ENCODE measurements at regions not wholly inside any gene's neighbourhood (a gene's known extent, or its start where the extent isn't known, plus 50 kb on each side); places are given as distances from the start of the nearest gene placed in this dataset.

DNA sequence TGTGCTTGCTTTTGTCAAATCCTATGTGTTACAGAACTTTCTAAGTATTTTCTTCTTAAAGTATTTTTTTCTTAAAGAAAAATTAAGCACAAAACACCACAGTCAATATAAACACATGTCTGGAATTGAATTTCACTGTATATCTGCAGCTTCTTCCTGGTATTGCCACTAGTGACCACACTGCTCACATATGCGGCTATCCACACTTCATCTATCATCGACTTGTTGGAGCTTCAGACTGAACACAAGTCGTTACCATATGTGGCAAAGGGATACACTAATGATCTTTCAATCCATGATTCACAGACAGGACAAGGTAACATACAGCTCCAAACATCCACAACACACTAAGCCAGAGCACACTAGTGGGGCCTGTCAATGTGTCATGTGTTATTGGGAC, 498.4 kb upstream of the ARGLU1 start:
- intact Hi-C loops (cut with micrococcal nuclease; ENCODE audit: unreplicated experiment): no loop called here
- no peak for DNase-seq
- peaks cover 7% of the 10 kb centered on the region for H3K4me1 Mint-ChIP-seq (ENCODE audit: low read depth, unreplicated experiment)
- H3K27me3 Mint-ChIP-seq (ENCODE audit: insufficient read depth, unreplicated experiment): no peaks in the 10 kb centered on the region
- H3K4me3 ChIP-seq (ENCODE audit: low read depth, low read length): no peak overlapping the region
- H3K9me3 ChIP-seq: no peaks in the 10 kb centered on the region
- H3K4me3 Mint-ChIP-seq (ENCODE audit: unreplicated experiment): no peak overlapping the region
- no peaks in the 10 kb centered on the region for H3K36me3 Mint-ChIP-seq (ENCODE audit: insufficient read depth, unreplicated experiment)
- no peaks in the 10 kb centered on the region for H3K36me3 ChIP-seq (ENCODE audit: control insufficient read depth, insufficient read depth, low read length)
- peaks cover 7% of the 10 kb centered on the region; the same call in 1 of the 2 replicates for H3K4me1 ChIP-seq
- ChIA-PET CTCF (no interaction called here), POLR2A (interaction anchor here (0.6 kb wide), 1 partner anchor 67 kb away, joined by 3 read pairs; no protein-coding TSS in a partner anchor)
- TF ChIP-seq, protein P1, sequence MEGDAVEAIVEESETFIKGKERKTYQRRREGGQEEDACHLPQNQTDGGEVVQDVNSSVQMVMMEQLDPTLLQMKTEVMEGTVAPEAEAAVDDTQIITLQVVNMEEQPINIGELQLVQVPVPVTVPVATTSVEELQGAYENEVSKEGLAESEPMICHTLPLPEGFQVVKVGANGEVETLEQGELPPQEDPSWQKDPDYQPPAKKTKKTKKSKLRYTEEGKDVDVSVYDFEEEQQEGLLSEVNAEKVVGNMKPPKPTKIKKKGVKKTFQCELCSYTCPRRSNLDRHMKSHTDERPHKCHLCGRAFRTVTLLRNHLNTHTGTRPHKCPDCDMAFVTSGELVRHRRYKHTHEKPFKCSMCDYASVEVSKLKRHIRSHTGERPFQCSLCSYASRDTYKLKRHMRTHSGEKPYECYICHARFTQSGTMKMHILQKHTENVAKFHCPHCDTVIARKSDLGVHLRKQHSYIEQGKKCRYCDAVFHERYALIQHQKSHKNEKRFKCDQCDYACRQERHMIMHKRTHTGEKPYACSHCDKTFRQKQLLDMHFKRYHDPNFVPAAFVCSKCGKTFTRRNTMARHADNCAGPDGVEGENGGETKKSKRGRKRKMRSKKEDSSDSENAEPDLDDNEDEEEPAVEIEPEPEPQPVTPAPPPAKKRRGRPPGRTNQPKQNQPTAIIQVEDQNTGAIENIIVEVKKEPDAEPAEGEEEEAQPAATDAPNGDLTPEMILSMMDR (IDR thresholded peaks at IDR 0.05; ENCODE audit: insufficient read depth in 1 of 2, low read depth in 1 of 2, low read length in 1 of 2, severe bottlenecking in 1 of 2, unreplicated experiment in 1 of 2): no peak
- BruUV-seq (replicated peaks): no TSS peak
- H3K27ac Mint-ChIP-seq (ENCODE audit: unreplicated experiment): no peak overlapping the region
- H3K27me3 ChIP-seq (replicated peaks; ENCODE audit: control insufficient read depth, insufficient read depth, low read length): no peaks in the 10 kb centered on the region
- H3K9me3 Mint-ChIP-seq (ENCODE audit: unreplicated experiment): peaks cover 3% of the 10 kb centered on the region

DNA sequence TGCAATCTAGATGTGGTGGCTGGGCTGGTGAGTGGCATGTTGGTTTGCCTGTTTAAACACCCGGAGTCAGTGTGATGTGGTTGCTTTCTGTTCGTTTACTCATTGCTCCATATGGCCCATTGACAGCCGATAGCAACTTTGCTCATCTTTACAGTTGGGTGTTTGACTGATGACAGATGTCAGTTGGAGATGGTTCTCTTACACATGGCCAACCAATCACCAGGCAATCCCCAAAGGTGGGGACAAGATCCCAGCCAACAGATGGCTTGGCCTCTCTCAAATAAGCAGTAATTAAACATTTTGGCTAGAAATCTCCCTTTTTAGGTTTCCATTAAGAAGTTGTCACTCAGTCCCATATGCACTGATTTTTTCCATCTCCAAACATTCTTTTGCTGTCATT, 497.1 kb upstream of the ARGLU1 start:
- peaks cover 9% of the 10 kb centered on the region for H3K9me3 Mint-ChIP-seq (ENCODE audit: unreplicated experiment)

DNA sequence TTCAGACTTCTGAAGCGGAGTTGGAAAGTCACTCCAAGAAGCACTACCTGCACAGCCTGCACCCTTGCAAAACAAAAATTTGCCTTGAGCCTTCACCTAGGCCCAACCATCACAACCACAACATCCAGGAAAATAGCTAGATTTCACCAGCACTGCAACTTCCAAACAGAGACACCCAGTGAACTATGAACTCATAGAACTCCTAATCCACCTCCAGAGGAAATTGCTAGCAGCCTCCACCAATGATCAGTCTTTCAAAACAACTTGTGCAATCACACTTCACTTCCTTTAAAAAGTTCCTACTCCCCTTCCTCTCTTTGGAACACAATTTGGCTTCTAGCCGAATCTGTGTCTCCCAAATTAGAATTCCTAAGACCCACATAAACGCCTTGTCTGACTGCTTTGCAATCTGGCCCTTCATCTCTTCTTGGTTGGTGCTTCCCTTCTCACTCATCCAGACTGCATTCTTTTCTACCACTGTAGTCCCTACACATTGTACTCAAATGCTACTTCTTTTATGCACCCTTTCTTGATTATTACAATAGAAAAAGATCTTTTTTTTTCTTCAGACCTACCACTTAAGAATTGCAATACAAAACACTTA, 489.2 kb upstream of the ARGLU1 start:
- Histone ChIP-seq H3K4me1 (peaks cover 11% of the 10 kb centered on the region), H3K36me3 (ENCODE audit: control insufficient read depth, insufficient read depth, low read length) (no peaks in the 10 kb centered on the region), H3K9me3 (peaks cover 6% of the 10 kb centered on the region; the same call in 1 of the 2 replicates), H3K27me3 (replicated peaks; ENCODE audit: control insufficient read depth, insufficient read depth, low read length) (no peaks in the 10 kb centered on the region), H3K4me3 (ENCODE audit: low read depth, low read length) (no peak overlapping the region)
- ChIA-PET CTCF (no interaction called here), POLR2A (no interaction called here)
- Mint-ChIP-seq H3K27ac (ENCODE audit: unreplicated experiment) (peak overlapping the region; percentile 20), H3K4me3 (ENCODE audit: unreplicated experiment) (no peak overlapping the region), H3K36me3 (ENCODE audit: insufficient read depth, unreplicated experiment) (no peaks in the 10 kb centered on the region), H3K9me3 (ENCODE audit: unreplicated experiment) (peaks cover 41% of the 10 kb centered on the region), H3K4me1 (ENCODE audit: low read depth, unreplicated experiment) (peaks cover 24% of the 10 kb centered on the region), H3K27me3 (ENCODE audit: insufficient read depth, unreplicated experiment) (no peaks in the 10 kb centered on the region)
- TF ChIP-seq, protein P1 (IDR thresholded peaks at IDR 0.05; ENCODE audit: insufficient read depth in 1 of 2, low read depth in 1 of 2, low read length in 1 of 2, severe bottlenecking in 1 of 2, unreplicated experiment in 1 of 2): no peak
- no TSS peak for BruUV-seq (replicated peaks)
- intact Hi-C loops (cut with micrococcal nuclease; ENCODE audit: unreplicated experiment): no loop called here
- no peak for DNase-seq

More for the DNA sequence above, 497.1 kb upstream of the ARGLU1 start:
- no peaks in the 10 kb centered on the region for H3K9me3 ChIP-seq
- DNase-seq: no peak
- intact Hi-C loops (cut with micrococcal nuclease; ENCODE audit: unreplicated experiment): loop anchor here (2.0 kb wide), 1 partner anchor 68 kb away; no protein-coding TSS in a partner anchor
- no peaks in the 10 kb centered on the region for H3K36me3 ChIP-seq (ENCODE audit: control insufficient read depth, insufficient read depth, low read length)
- BruUV-seq (replicated peaks): no TSS peak
- no peak overlapping the region for H3K4me3 Mint-ChIP-seq (ENCODE audit: unreplicated experiment)
- POLR2A ChIA-PET: no interaction called here
- H3K27ac Mint-ChIP-seq (ENCODE audit: unreplicated experiment): no peak overlapping the region
- no peaks in the 10 kb centered on the region for H3K27me3 Mint-ChIP-seq (ENCODE audit: insufficient read depth, unreplicated experiment)
- CTCF ChIA-PET: no interaction called here
- TF ChIP-seq, protein P1 (IDR thresholded peaks at IDR 0.05; ENCODE audit: insufficient read depth in 1 of 2, low read depth in 1 of 2, low read length in 1 of 2, severe bottlenecking in 1 of 2, unreplicated experiment in 1 of 2): no peak
- H3K27me3 ChIP-seq (replicated peaks; ENCODE audit: control insufficient read depth, insufficient read depth, low read length): no peaks in the 10 kb centered on the region
- no peaks in the 10 kb centered on the region for H3K36me3 Mint-ChIP-seq (ENCODE audit: insufficient read depth, unreplicated experiment)
- H3K4me3 ChIP-seq (ENCODE audit: low read depth, low read length): no peak overlapping the region
- H3K4me1 ChIP-seq: peaks cover 7% of the 10 kb centered on the region; the same call in 1 of the 2 replicates
- H3K4me1 Mint-ChIP-seq (ENCODE audit: low read depth, unreplicated experiment): peaks cover 7% of the 10 kb centered on the region
